DOHH2 (cell line): ENCODE measurements at regions not wholly inside any gene's neighbourhood (a gene's known extent, or its start where the extent isn't known, plus 50 kb on each side); places are given as distances from the start of the nearest gene placed in this dataset.

Experiments used
- CTCF ChIP-seq: fragments of 200-600 bp; sonication (generic); IDR thresholded peaks from one replicate; pipeline ENCODE4 v1.5.1; 2014; ENCODE audit warnings: antibody characterized with exemption, mild to moderate bottlenecking, low read depth, low read length; ENCODE audit not compliant: poor library complexity, severe bottlenecking
- EZH2phosphoT487 ChIP-seq: fragments of 200-600 bp; sonication (generic); IDR thresholded peaks from 2 replicates; pipeline ENCODE4 v1.6.1; 2017; ENCODE audit warnings: borderline replicate concordance, mild to moderate bottlenecking, antibody characterized with exemption, low read length, moderate library complexity, mixed read lengths

DNA sequence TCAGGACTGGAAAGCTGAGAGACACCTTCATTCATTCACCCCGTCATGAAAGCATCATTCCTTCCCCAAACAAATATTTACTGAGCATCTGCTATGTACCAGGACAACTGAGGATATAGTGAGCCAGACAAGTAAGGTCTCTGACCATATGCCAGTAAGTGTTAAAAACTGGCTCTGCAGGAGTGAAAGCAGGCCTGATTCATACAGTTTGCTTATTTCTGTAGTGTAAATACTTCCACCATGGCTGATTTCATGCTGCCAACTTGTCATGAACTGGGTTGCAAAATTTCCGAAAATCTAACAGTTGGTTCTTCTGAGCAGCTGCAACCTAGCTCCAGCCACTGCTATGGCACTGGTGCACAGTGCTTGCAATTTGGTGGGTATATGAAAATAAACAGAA is 68.1 kb downstream of the YIPF5 start:
- TF ChIP-seq CTCF (no peak), EZH2phosphoT487 (no peak)
